ENCODE measurements at regions not wholly inside any gene's neighbourhood (a gene's known extent, or its start where the extent isn't known, plus 50 kb on each side); places are given as distances from the start of the nearest gene placed in this dataset.

- H3K4me3 Mint-ChIP-seq: no peak overlapping the region
- no peak for DNase-seq (ENCODE audit: extremely low spot score, unreplicated experiment)
- no peaks in the 10 kb centered on the region for H3K36me3 Mint-ChIP-seq
- no peak overlapping the region for H3K27ac Mint-ChIP-seq
- H3K9me3 Mint-ChIP-seq: peaks cover 8% of the 10 kb centered on the region
- H3K4me1 Mint-ChIP-seq (ENCODE audit: unreplicated experiment): peaks cover 4% of the 10 kb centered on the region
- no peak for TF ChIP-seq CTCF (conservative IDR thresholded peaks at IDR 0.05)
- H3K27me3 Mint-ChIP-seq: peaks cover 11% of the 10 kb centered on the region
Observed at GRCh38 chr1:63033211-63033610, 249.3 kb downstream of the ATG4C start.

GRCh38 chr1:63034256-63034655, 250.3 kb downstream of the ATG4C start:
- H3K9me3 Mint-ChIP-seq: peaks cover 8% of the 10 kb centered on the region
- TF ChIP-seq CTCF (conservative IDR thresholded peaks at IDR 0.05): no peak
- no peak overlapping the region for H3K4me3 Mint-ChIP-seq
- peaks cover 3% of the 10 kb centered on the region for H3K27me3 Mint-ChIP-seq
- no peak for DNase-seq (ENCODE audit: extremely low spot score, unreplicated experiment)
- H3K36me3 Mint-ChIP-seq: no peaks in the 10 kb centered on the region
- H3K27ac Mint-ChIP-seq: no peak overlapping the region
- peaks cover 4% of the 10 kb centered on the region for H3K4me1 Mint-ChIP-seq (ENCODE audit: unreplicated experiment)

- Mint-ChIP-seq H3K27me3 (peaks cover 11% of the 10 kb centered on the region), H3K4me1 (ENCODE audit: unreplicated experiment) (peaks cover 6% of the 10 kb centered on the region), H3K4me3 (no peak overlapping the region), H3K27ac (no peak overlapping the region), H3K36me3 (no peaks in the 10 kb centered on the region), H3K9me3 (no peaks in the 10 kb centered on the region)
- TF ChIP-seq CTCF (conservative IDR thresholded peaks at IDR 0.05): no peak
- no peak for DNase-seq (ENCODE audit: extremely low spot score, unreplicated experiment)
Observed at GRCh38 chr1:63038586-63038985, 254.7 kb downstream of the ATG4C start.

GRCh38 chr1:63041660-63042059, 257.7 kb downstream of the ATG4C start:
- no peak for TF ChIP-seq CTCF (conservative IDR thresholded peaks at IDR 0.05)
- Mint-ChIP-seq H3K36me3 (no peaks in the 10 kb centered on the region), H3K27ac (no peak overlapping the region), H3K27me3 (peaks cover 12% of the 10 kb centered on the region), H3K9me3 (no peaks in the 10 kb centered on the region), H3K4me1 (ENCODE audit: unreplicated experiment) (peaks cover 6% of the 10 kb centered on the region), H3K4me3 (no peak overlapping the region)
- no peak for DNase-seq (ENCODE audit: extremely low spot score, unreplicated experiment)

- Mint-ChIP-seq H3K9me3 (no peaks in the 10 kb centered on the region), H3K36me3 (no peaks in the 10 kb centered on the region), H3K4me3 (no peak overlapping the region), H3K27ac (no peak overlapping the region), H3K27me3 (peaks cover 15% of the 10 kb centered on the region), H3K4me1 (ENCODE audit: unreplicated experiment) (peaks cover 6% of the 10 kb centered on the region)
- DNase-seq (ENCODE audit: extremely low spot score, unreplicated experiment): no peak
- TF ChIP-seq CTCF (conservative IDR thresholded peaks at IDR 0.05): no peak
Observed at GRCh38 chr1:63042278-63042677, 258.3 kb downstream of the ATG4C start.

GRCh38 chr1:63046539-63046938, 262.6 kb downstream of the ATG4C start:
- TF ChIP-seq CTCF (conservative IDR thresholded peaks at IDR 0.05): no peak
- H3K9me3 Mint-ChIP-seq: no peaks in the 10 kb centered on the region

More at GRCh38 chr1:63046539-63046938, 262.6 kb downstream of the ATG4C start:
- Mint-ChIP-seq H3K27ac (no peak overlapping the region), H3K27me3 (peaks cover 32% of the 10 kb centered on the region), H3K4me1 (ENCODE audit: unreplicated experiment) (peaks cover 6% of the 10 kb centered on the region), H3K36me3 (no peaks in the 10 kb centered on the region), H3K4me3 (no peak overlapping the region)
- DNase-seq (ENCODE audit: extremely low spot score, unreplicated experiment): no peak

Measured in type B pancreatic cell (in vitro differentiated cells).